Hepatic stellate cell (primary cell): ENCODE measurements at regions not wholly inside any gene's neighbourhood (a gene's known extent, or its start where the extent isn't known, plus 50 kb on each side); places are given as distances from the start of the nearest gene placed in this dataset.
A peak's percentile ranks its signal among the peaks of the same experiment; 100 is the strongest.
"Not testable (repeated sequence)": the region's sequence is repeated elsewhere in the genome, so short reads cannot be mapped to it uniquely, and the experiment has no call there.

ENCODE experiments used
- DNase-seq: peaks from one replicate; pipeline ENCODE4 v3.0.0; 2011; ENCODE audit warnings: low spot score

- DNase-seq: no peak
These were observed 63.0 kb downstream of the HLX start for GRCh38 chr1:220942278-220942677.

- DNase-seq: not testable (repeated sequence)
These were observed 63.7 kb downstream of the HLX start for GRCh38 chr1:220942914-220943313.

GRCh38 chr1:220943319-220943996 is 64.2 kb downstream of the HLX start:
- no peak for DNase-seq

- no peak for DNase-seq
These were observed 71.3 kb downstream of the HLX start for GRCh38 chr1:220950576-220950975.

- DNase-seq: no peak
These were observed 73.9 kb downstream of the HLX start for GRCh38 chr1:220952961-220953643.

- no peak for DNase-seq
These were observed 75.3 kb downstream of the HLX start for GRCh38 chr1:220954321-220955075.

- no peak for DNase-seq
These were observed 75.9 kb downstream of the HLX start for GRCh38 chr1:220955116-220955515.

GRCh38 chr1:220956501-220957232 is 77.4 kb downstream of the HLX start:
- no peak for DNase-seq

- DNase-seq: peak; percentile 26
These were observed 78.0 kb downstream of the HLX start for GRCh38 chr1:220957233-220957605.

- DNase-seq: no peak
These were observed 79.0 kb downstream of the HLX start for GRCh38 chr1:220958234-220958633.

GRCh38 chr1:220962031-220962751 is 82.9 kb downstream of the HLX start:
- DNase-seq: peak; percentile 46

GRCh38 chr1:220966041-220966440 is 86.8 kb downstream of the HLX start:
- no peak for DNase-seq

- no peak for DNase-seq
These were observed 87.2 kb downstream of the HLX start for GRCh38 chr1:220966473-220966872.

GRCh38 chr1:220966881-220967611 is 87.8 kb downstream of the HLX start:
- DNase-seq: no peak

- DNase-seq: no peak
These were observed 88.7 kb downstream of the HLX start for GRCh38 chr1:220967911-220968310.

- DNase-seq: not testable (repeated sequence)
These were observed 90.0 kb downstream of the HLX start for GRCh38 chr1:220969281-220969680.

GRCh38 chr1:220970311-220970710 is 91.1 kb downstream of the HLX start:
- no peak for DNase-seq

GRCh38 chr1:220971221-220971620 is 92.0 kb downstream of the HLX start:
- no peak for DNase-seq

- DNase-seq: no peak
These were observed 95.2 kb downstream of the HLX start for GRCh38 chr1:220974431-220974830.

GRCh38 chr1:220976390-220976789 is 97.1 kb downstream of the HLX start:
- DNase-seq: no peak

- no peak for DNase-seq
These were observed 100.1 kb downstream of the HLX start for GRCh38 chr1:220979371-220979770.
